ENCODE measurements at regions not wholly inside any gene's neighbourhood (a gene's known extent, or its start where the extent isn't known, plus 50 kb on each side); places are given as distances from the start of the nearest gene placed in this dataset.

GRCh38 chr12:83386527-83387264 lies 700.0 kb downstream of the TMTC2 start:
- Histone ChIP-seq H3K23ac (ENCODE audit: low read depth, low read length, poor library complexity) (no peak overlapping the region), H3K4ac (ENCODE audit: low read length) (no peak overlapping the region), H3K27me3 (ENCODE audit: control insufficient read depth in 3 of 3, insufficient read depth in 3 of 3, low read depth in 1 of 3, low read length in 3 of 3) (no peaks in the 10 kb centered on the region), H4K91ac (ENCODE audit: low read depth, low read length, poor library complexity) (no peak overlapping the region), H3K36me3 (replicated peaks in 1 of 2; ENCODE audit: control insufficient read depth in 2 of 2, insufficient read depth in 2 of 2, low read length in 2 of 2) (no peaks in the 10 kb centered on the region), H2BK15ac (ENCODE audit: low read length) (no peak overlapping the region), H3K18ac (ENCODE audit: low read length) (no peak overlapping the region), H3K79me1 (ENCODE audit: low read depth, low read length) (peaks cover 1% of the 10 kb centered on the region), H4K8ac (ENCODE audit: low read depth, low read length) (no peak overlapping the region), H3K14ac (ENCODE audit: low read length) (no peak overlapping the region), H3K9me3 (replicated peaks in 1 of 2; ENCODE audit: control insufficient read depth in 2 of 2, insufficient read depth in 1 of 2, low read depth in 1 of 2, low read length in 2 of 2) (no peaks in the 10 kb centered on the region), H2BK120ac (ENCODE audit: low read depth, low read length) (no peak overlapping the region), H3K27ac (replicated peaks; ENCODE audit: low read length) (no peak overlapping the region), H3K9ac (ENCODE audit: low read depth, low read length, poor library complexity) (no peak overlapping the region), H2AFZ (ENCODE audit: low read length) (peak overlapping the region; percentile 26), H3K4me3 (ENCODE audit: low read length in 2 of 2) (no peak overlapping the region), H2AK5ac (ENCODE audit: low read depth, low read length) (no peak overlapping the region), H2BK5ac (ENCODE audit: low read length) (no peak overlapping the region), H3K4me1 (ENCODE audit: control insufficient read depth in 2 of 2, insufficient read depth in 1 of 2, low read depth in 1 of 2, low read length in 2 of 2) (no peaks in the 10 kb centered on the region), H2BK12ac (ENCODE audit: low read length) (no peak overlapping the region), H3K4me2 (ENCODE audit: insufficient read depth, low read length, poor library complexity, severe bottlenecking) (no peak overlapping the region)
- no peak for DNase-seq (ENCODE audit: low spot score)
- WGBS, 2 donors (ENCODE audit: extremely low coverage in 2 of 2, insufficient read length in 2 of 2, insufficient replicate concordance in 1 of 2), result no CpG with 5 or more reads among the region's 3 CpGs

GRCh38 chr12:83378186-83378727 lies 691.6 kb downstream of the TMTC2 start:
- H3K14ac ChIP-seq (ENCODE audit: low read length), result no peak overlapping the region
- no peak overlapping the region for H3K18ac ChIP-seq (ENCODE audit: low read length)
- H3K27ac ChIP-seq (replicated peaks; ENCODE audit: low read length), result no peak overlapping the region
- no peak overlapping the region for H2BK15ac ChIP-seq (ENCODE audit: low read length)
- peaks cover 0 to 8% of the 10 kb centered on the region in 2 donors for H3K9me3 ChIP-seq (replicated peaks in 1 of 2; ENCODE audit: control insufficient read depth in 2 of 2, insufficient read depth in 1 of 2, low read depth in 1 of 2, low read length in 2 of 2)
- no peak overlapping the region for H2BK12ac ChIP-seq (ENCODE audit: low read length)
- H2AK5ac ChIP-seq (ENCODE audit: low read depth, low read length), result no peak overlapping the region
- H2BK120ac ChIP-seq (ENCODE audit: low read depth, low read length), result no peak overlapping the region
- no peaks in the 10 kb centered on the region for H3K4me1 ChIP-seq (ENCODE audit: control insufficient read depth in 2 of 2, insufficient read depth in 1 of 2, low read depth in 1 of 2, low read length in 2 of 2)
- no peak overlapping the region for H4K91ac ChIP-seq (ENCODE audit: low read depth, low read length, poor library complexity)
- no peak overlapping the region for H2AFZ ChIP-seq (ENCODE audit: low read length)
- H3K9ac ChIP-seq (ENCODE audit: low read depth, low read length, poor library complexity), result no peak overlapping the region
- H3K4ac ChIP-seq (ENCODE audit: low read length), result no peak overlapping the region
- H3K79me1 ChIP-seq (ENCODE audit: low read depth, low read length), result peaks cover 1% of the 10 kb centered on the region
- H3K27me3 ChIP-seq (ENCODE audit: control insufficient read depth in 3 of 3, insufficient read depth in 3 of 3, low read depth in 1 of 3, low read length in 3 of 3), result no peaks in the 10 kb centered on the region
- no peak overlapping the region for H3K23ac ChIP-seq (ENCODE audit: low read depth, low read length, poor library complexity)
- no peak overlapping the region for H4K8ac ChIP-seq (ENCODE audit: low read depth, low read length)
- no peaks in the 10 kb centered on the region for H3K36me3 ChIP-seq (replicated peaks in 1 of 2; ENCODE audit: control insufficient read depth in 2 of 2, insufficient read depth in 2 of 2, low read length in 2 of 2)
- WGBS, 2 donors (ENCODE audit: extremely low coverage in 2 of 2, insufficient read length in 2 of 2, insufficient replicate concordance in 1 of 2), result no CpG with 5 or more reads among the region's 1 CpG
- no peak overlapping the region for H2BK5ac ChIP-seq (ENCODE audit: low read length)
- no peak for DNase-seq (ENCODE audit: low spot score)
- no peak overlapping the region for H3K4me2 ChIP-seq (ENCODE audit: insufficient read depth, low read length, poor library complexity, severe bottlenecking)
- no peak overlapping the region for H3K4me3 ChIP-seq (ENCODE audit: low read length in 2 of 2)

- Histone ChIP-seq H2BK15ac (ENCODE audit: low read length) (no peak overlapping the region), H3K27ac (replicated peaks; ENCODE audit: low read length) (no peak overlapping the region), H3K36me3 (replicated peaks in 1 of 2; ENCODE audit: control insufficient read depth in 2 of 2, insufficient read depth in 2 of 2, low read length in 2 of 2) (no peaks in the 10 kb centered on the region), H2AFZ (ENCODE audit: low read length) (peak overlapping the region; percentile 31), H3K14ac (ENCODE audit: low read length) (no peak overlapping the region), H3K18ac (ENCODE audit: low read length) (no peak overlapping the region), H3K9ac (ENCODE audit: low read depth, low read length, poor library complexity) (no peak overlapping the region), H3K4me3 (ENCODE audit: low read length in 2 of 2) (no peak overlapping the region), H3K9me3 (replicated peaks in 1 of 2; ENCODE audit: control insufficient read depth in 2 of 2, insufficient read depth in 1 of 2, low read depth in 1 of 2, low read length in 2 of 2) (no peaks in the 10 kb centered on the region), H3K23ac (ENCODE audit: low read depth, low read length, poor library complexity) (no peak overlapping the region), H2AK5ac (ENCODE audit: low read depth, low read length) (no peak overlapping the region), H3K4me2 (ENCODE audit: insufficient read depth, low read length, poor library complexity, severe bottlenecking) (no peak overlapping the region), H3K4me1 (ENCODE audit: control insufficient read depth in 2 of 2, insufficient read depth in 1 of 2, low read depth in 1 of 2, low read length in 2 of 2) (no peaks in the 10 kb centered on the region), H2BK120ac (ENCODE audit: low read depth, low read length) (no peak overlapping the region), H2BK5ac (ENCODE audit: low read length) (no peak overlapping the region), H4K91ac (ENCODE audit: low read depth, low read length, poor library complexity) (no peak overlapping the region), H3K79me1 (ENCODE audit: low read depth, low read length) (no peaks in the 10 kb centered on the region), H4K8ac (ENCODE audit: low read depth, low read length) (no peak overlapping the region), H3K4ac (ENCODE audit: low read length) (no peak overlapping the region), H2BK12ac (ENCODE audit: low read length) (no peak overlapping the region), H3K27me3 (ENCODE audit: control insufficient read depth in 3 of 3, insufficient read depth in 3 of 3, low read depth in 1 of 3, low read length in 3 of 3) (no peaks in the 10 kb centered on the region)
- no peak for DNase-seq (ENCODE audit: low spot score)
- no CpG with 5 or more reads among the region's 5 CpGs for WGBS, 2 donors (ENCODE audit: extremely low coverage in 2 of 2, insufficient read length in 2 of 2, insufficient replicate concordance in 1 of 2)
Observed at GRCh38 chr12:83365317-83365716, 678.6 kb downstream of the TMTC2 start.

- no peak overlapping the region for H2BK12ac ChIP-seq (ENCODE audit: low read length)
- no peak overlapping the region for H3K4me2 ChIP-seq (ENCODE audit: insufficient read depth, low read length, poor library complexity, severe bottlenecking)
- no peak overlapping the region for H3K4me3 ChIP-seq (ENCODE audit: low read length in 2 of 2)
- H3K9ac ChIP-seq (ENCODE audit: low read depth, low read length, poor library complexity), result no peak overlapping the region
- H3K18ac ChIP-seq (ENCODE audit: low read length), result no peak overlapping the region
- H3K14ac ChIP-seq (ENCODE audit: low read length), result no peak overlapping the region
- H2BK5ac ChIP-seq (ENCODE audit: low read length), result no peak overlapping the region
- no peak overlapping the region for H4K91ac ChIP-seq (ENCODE audit: low read depth, low read length, poor library complexity)
- H3K79me1 ChIP-seq (ENCODE audit: low read depth, low read length), result no peaks in the 10 kb centered on the region
- no CpG with 5 or more reads among the region's 2 CpGs for WGBS, 2 donors (ENCODE audit: extremely low coverage in 2 of 2, insufficient read length in 2 of 2, insufficient replicate concordance in 1 of 2)
- no peak overlapping the region for H4K8ac ChIP-seq (ENCODE audit: low read depth, low read length)
- H3K4ac ChIP-seq (ENCODE audit: low read length), result no peak overlapping the region
- no peak overlapping the region for H3K23ac ChIP-seq (ENCODE audit: low read depth, low read length, poor library complexity)
- H2BK15ac ChIP-seq (ENCODE audit: low read length), result no peak overlapping the region
- H3K36me3 ChIP-seq (replicated peaks in 1 of 2; ENCODE audit: control insufficient read depth in 2 of 2, insufficient read depth in 2 of 2, low read length in 2 of 2), result no peaks in the 10 kb centered on the region
- H2BK120ac ChIP-seq (ENCODE audit: low read depth, low read length), result no peak overlapping the region
- no peak for DNase-seq (ENCODE audit: low spot score)
- peaks cover 0 to 4% of the 10 kb centered on the region in 2 donors for H3K9me3 ChIP-seq (replicated peaks in 1 of 2; ENCODE audit: control insufficient read depth in 2 of 2, insufficient read depth in 1 of 2, low read depth in 1 of 2, low read length in 2 of 2)
- no peaks in the 10 kb centered on the region for H3K27me3 ChIP-seq (ENCODE audit: control insufficient read depth in 3 of 3, insufficient read depth in 3 of 3, low read depth in 1 of 3, low read length in 3 of 3)
- H2AFZ ChIP-seq (ENCODE audit: low read length), result no peak overlapping the region
- no peaks in the 10 kb centered on the region for H3K4me1 ChIP-seq (ENCODE audit: control insufficient read depth in 2 of 2, insufficient read depth in 1 of 2, low read depth in 1 of 2, low read length in 2 of 2)
- no peak overlapping the region for H3K27ac ChIP-seq (replicated peaks; ENCODE audit: low read length)
- H2AK5ac ChIP-seq (ENCODE audit: low read depth, low read length), result no peak overlapping the region
Observed at GRCh38 chr12:83361475-83361874, 674.8 kb downstream of the TMTC2 start.

Data from neuronal stem cell (in vitro differentiated cells).